Activated CD8-positive, alpha-beta T cell treated with anti-CD3 and anti-CD28 coated beads for 36 hours (primary cell): ENCODE measurements at regions not wholly inside any gene's neighbourhood (a gene's known extent, or its start where the extent isn't known, plus 50 kb on each side); places are given as distances from the start of the nearest gene placed in this dataset.

Experiments used
- ATAC-seq: fragments of 200-7000 bp; cut with Tn5 transposase; one replicate; pipeline ENCODE4 v1.10.0; 2021; ENCODE audit warnings: mild to moderate bottlenecking, moderate library complexity
- CTCF ChIA-PET: fragments of 350-600 bp; sonication (Branson Sonifier 250); formaldehyde crosslinking; loops from one replicate; lab custom pipeline; 2021; ENCODE audit warnings: antibody characterized with exemption; lab: Charles Lee
- POLR2A ChIA-PET: fragments of 350-600 bp; sonication (Branson Sonifier 250); formaldehyde crosslinking; loops from one replicate; lab custom pipeline; 2021; ENCODE audit warnings: antibody characterized with exemption; lab: Charles Lee
- DNase-seq: peaks from one replicate; pipeline ENCODE4 v3.0.0-alpha.2; 2020
- H3K27ac Mint-ChIP-seq: one replicate; pipeline ENCODE4 v1.8.0; 2021; ENCODE audit warnings: mild to moderate bottlenecking, mixed read lengths
- H3K27me3 Mint-ChIP-seq: one replicate; pipeline ENCODE4 v1.8.0; 2021; ENCODE audit warnings: mixed read lengths
- H3K36me3 Mint-ChIP-seq: one replicate; pipeline ENCODE4 v1.8.0; 2021; ENCODE audit warnings: low read depth, mixed read lengths
- H3K4me1 Mint-ChIP-seq: one replicate; pipeline ENCODE4 v1.8.0; 2021; ENCODE audit warnings: low read depth, mixed read lengths
- H3K4me3 Mint-ChIP-seq: one replicate; pipeline ENCODE4 v1.8.0; 2021; ENCODE audit warnings: mild to moderate bottlenecking, moderate library complexity, mixed read lengths
- H3K9me3 Mint-ChIP-seq: one replicate; pipeline ENCODE4 v1.8.0; 2021; ENCODE audit warnings: mixed read lengths
- intact Hi-C: fragments of 100-400 bp; cut with micrococcal nuclease; formaldehyde crosslinking; loops from one replicate; pipeline ENCODE4 v1.10.0; 2022
- TF ChIP-seq, protein P1 (sequence below): fragments of 200-600 bp; IDR thresholded peaks from one replicate; pipeline ENCODE4 v1.8.0; 2022; ENCODE audit warnings: antibody characterized with exemption, mild to moderate bottlenecking

DNA sequence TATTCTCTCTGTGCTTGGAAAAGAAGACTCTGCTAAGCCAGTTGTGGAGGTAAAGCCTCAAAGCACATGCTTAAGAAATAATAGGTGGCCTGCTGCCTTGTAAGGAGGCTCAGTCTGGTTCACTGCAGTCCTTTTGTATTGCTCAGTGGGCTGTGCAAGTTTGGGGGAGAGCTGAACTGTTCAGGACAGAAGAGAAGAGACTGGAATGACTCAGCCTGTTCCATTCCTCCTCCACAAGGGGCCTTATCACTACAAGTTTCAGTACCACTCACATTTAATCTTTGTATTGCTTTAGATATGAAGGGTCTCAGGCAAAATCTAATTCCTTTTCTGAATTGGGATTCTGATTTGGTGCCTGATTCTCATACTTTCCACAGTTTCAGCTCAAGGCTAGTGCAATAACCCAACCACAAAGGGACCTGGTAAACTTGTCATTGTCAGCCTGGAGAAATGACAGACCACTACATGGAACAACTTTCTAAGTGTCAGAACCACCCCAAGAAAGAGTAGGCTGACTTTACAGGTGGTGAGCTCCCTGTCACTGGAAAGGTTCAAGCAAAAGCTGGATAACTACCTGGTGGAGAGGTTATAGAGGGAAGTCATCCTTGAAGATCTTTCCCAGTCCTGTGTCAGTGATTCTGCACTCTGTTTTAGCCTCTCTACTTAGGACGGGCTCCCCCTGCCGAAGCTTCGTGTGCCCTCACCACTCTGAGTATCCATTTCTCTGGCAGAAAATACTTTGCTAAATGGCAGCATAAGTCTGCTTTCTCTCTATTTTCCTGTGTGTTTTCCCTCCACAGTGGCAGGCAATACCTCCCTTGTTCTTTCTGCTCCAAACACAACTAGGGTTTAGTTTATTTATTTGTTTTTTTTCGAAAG is 162.9 kb upstream of the GJB5 start:
- TF ChIP-seq, protein P1, sequence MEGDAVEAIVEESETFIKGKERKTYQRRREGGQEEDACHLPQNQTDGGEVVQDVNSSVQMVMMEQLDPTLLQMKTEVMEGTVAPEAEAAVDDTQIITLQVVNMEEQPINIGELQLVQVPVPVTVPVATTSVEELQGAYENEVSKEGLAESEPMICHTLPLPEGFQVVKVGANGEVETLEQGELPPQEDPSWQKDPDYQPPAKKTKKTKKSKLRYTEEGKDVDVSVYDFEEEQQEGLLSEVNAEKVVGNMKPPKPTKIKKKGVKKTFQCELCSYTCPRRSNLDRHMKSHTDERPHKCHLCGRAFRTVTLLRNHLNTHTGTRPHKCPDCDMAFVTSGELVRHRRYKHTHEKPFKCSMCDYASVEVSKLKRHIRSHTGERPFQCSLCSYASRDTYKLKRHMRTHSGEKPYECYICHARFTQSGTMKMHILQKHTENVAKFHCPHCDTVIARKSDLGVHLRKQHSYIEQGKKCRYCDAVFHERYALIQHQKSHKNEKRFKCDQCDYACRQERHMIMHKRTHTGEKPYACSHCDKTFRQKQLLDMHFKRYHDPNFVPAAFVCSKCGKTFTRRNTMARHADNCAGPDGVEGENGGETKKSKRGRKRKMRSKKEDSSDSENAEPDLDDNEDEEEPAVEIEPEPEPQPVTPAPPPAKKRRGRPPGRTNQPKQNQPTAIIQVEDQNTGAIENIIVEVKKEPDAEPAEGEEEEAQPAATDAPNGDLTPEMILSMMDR, result no peak
- DNase-seq, result no peak
- Mint-ChIP-seq H3K27me3 (peaks cover 11% of the 10 kb centered on the region), H3K4me3 (no peak overlapping the region), H3K36me3 (no peaks in the 10 kb centered on the region), H3K9me3 (no peaks in the 10 kb centered on the region), H3K27ac (no peak overlapping the region), H3K4me1 (peaks cover 2% of the 10 kb centered on the region)
- no peak for ATAC-seq
- intact Hi-C loops, result no loop called here
- ChIA-PET CTCF (no interaction called here), POLR2A (no interaction called here)

DNA sequence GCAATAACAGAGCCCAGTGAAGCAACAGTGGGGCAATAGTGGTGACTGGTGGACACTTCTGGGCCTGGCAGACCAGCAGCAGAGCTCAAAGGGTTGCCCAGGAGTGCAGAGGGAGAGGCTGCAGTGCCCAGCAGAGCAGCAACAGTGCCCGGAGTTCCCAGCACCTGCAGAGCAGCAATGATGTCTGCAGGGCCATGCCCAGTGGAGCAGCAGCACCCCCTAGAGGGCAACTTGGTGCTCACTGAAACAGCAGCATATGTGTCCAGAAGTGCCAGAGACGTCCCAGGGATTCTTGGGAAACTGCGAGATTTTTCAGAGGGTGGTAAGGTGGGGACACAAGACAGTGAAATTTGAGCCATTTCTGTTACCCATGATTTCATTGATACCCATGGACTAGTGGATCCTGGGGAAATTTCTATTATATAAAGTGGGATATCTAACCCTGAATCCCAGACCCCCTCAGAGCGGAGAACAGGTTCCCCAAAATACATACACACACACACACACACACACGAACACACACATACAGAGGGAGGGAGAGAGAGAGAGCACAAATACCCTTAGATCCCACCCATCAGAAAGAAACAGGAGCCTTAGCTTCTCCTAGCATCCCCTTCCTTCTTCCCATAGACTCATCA is 156.9 kb upstream of the GJB5 start:
- Mint-ChIP-seq H3K4me3 (no peak overlapping the region), H3K9me3 (no peaks in the 10 kb centered on the region), H3K27me3 (peaks cover 9% of the 10 kb centered on the region), H3K4me1 (no peaks in the 10 kb centered on the region), H3K36me3 (no peaks in the 10 kb centered on the region), H3K27ac (no peak overlapping the region)
- intact Hi-C loops, result loop anchor here (5.0 kb wide), 1 partner anchor 136 kb away; no protein-coding TSS in a partner anchor
- ChIA-PET CTCF (interaction anchor here (0.6 to 1.7 kb wide), 3 partner anchors 8 to 964 kb away, joined by 3 to 4 read pairs (median 4); no protein-coding TSS in a partner anchor), POLR2A (no interaction called here)
- DNase-seq, result peak; percentile 78
- TF ChIP-seq, protein P1, result peak; percentile 66
- no peak for ATAC-seq

DNA sequence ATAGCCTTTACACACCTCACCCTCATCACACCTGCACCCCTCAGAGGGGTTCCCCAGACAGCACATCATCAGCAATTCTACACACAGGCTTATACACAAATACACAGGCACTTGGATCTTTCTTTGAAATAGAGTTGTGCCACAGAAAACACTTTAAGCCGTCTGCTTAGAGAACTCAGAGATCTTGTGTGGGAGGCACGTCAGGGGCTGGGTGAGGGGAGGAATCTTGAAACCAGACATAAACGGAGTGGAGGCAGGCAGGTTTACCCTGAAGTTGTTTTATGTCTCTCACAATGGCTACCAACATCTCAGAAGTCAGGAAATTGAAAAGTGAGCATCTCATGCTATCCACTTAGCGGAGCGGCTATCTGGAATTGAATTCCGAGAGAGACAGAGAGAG is 151.9 kb upstream of the GJB5 start:
- Mint-ChIP-seq H3K9me3 (no peaks in the 10 kb centered on the region), H3K4me1 (no peaks in the 10 kb centered on the region), H3K27me3 (peaks cover 13% of the 10 kb centered on the region), H3K36me3 (no peaks in the 10 kb centered on the region), H3K4me3 (no peak overlapping the region), H3K27ac (no peak overlapping the region)
- CTCF ChIA-PET, result no interaction called here
- ATAC-seq (no peak), DNase-seq (no peak)
- TF ChIP-seq, protein P1, result no peak
- POLR2A ChIA-PET, result no interaction called here
- intact Hi-C loops, result no loop called here

DNA sequence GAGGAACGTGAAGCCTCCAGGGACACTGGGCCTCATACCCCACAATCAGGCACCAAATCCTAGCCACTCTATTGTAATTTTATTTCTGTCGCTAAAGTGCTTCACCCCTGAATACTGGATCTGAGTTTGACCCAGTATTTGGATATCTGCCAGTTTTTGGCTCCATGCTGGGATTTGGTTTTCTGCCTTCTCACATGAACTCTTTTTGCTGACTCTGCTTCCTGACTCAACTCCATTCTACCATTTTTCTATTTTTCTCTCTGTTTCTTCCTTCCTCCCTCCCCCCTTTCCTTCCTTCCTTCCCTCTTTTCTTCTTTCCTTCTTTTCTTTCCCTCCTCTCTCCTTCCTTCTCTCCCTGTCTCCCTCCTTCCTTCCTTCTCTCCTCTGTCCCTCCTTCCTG is 151.3 kb upstream of the GJB5 start:
- no peaks in the 10 kb centered on the region for H3K9me3 Mint-ChIP-seq
- POLR2A ChIA-PET, result no interaction called here
- H3K27ac Mint-ChIP-seq, result no peak overlapping the region
- no peaks in the 10 kb centered on the region for H3K4me1 Mint-ChIP-seq
- ATAC-seq, result no peak
- no peak for DNase-seq
- H3K27me3 Mint-ChIP-seq, result peaks cover 16% of the 10 kb centered on the region
- TF ChIP-seq, protein P1, result no peak
- no peak overlapping the region for H3K4me3 Mint-ChIP-seq
- H3K36me3 Mint-ChIP-seq, result no peaks in the 10 kb centered on the region
- CTCF ChIA-PET, result no interaction called here
- intact Hi-C loops, result no loop called here

DNA sequence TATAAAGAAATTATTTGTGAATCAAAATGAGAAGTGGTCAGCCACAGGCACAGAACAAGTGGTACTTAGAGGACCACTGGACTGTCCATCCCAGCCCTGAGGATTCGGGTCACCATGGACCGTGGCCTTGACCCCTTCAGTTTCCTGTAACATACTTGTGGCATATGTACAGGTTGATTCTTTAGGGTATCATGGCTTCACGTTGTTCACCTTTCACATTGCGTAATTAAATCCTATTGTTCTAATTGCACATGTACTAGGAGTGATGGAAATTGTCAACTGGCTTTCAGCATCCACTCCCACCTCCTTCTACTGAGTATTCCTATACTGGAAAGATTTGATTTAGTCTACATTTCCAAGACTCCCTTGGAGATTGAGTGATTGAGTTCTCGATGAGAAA is 148.3 kb upstream of the GJB5 start:
- Mint-ChIP-seq H3K36me3 (no peaks in the 10 kb centered on the region), H3K9me3 (no peaks in the 10 kb centered on the region), H3K27me3 (peaks cover 13% of the 10 kb centered on the region), H3K4me3 (no peak overlapping the region), H3K27ac (no peak overlapping the region), H3K4me1 (no peaks in the 10 kb centered on the region)
- no peak for ATAC-seq
- CTCF ChIA-PET, result no interaction called here
- intact Hi-C loops, result no loop called here
- DNase-seq, result no peak
- POLR2A ChIA-PET, result no interaction called here
- TF ChIP-seq, protein P1, result no peak
